Endothelial cell of umbilical vein (primary cell): ENCODE measurements at regions not wholly inside any gene's neighbourhood (a gene's known extent, or its start where the extent isn't known, plus 50 kb on each side); places are given as distances from the start of the nearest gene placed in this dataset.
A peak's percentile ranks its signal among the peaks of the same experiment; 100 is the strongest.

Experiments used
- BruUV-seq: library from RNA; stranded (reverse); fragments of 400-500 nt; replicated peaks from 2 replicates; lab custom pipeline; 2021; lab: Mats Ljungman, UMichigan
- CTCF ChIA-PET: fragments of 300-600, 350-600 bp; sonication (Branson Sonifier 250); formaldehyde crosslinking; loops from one replicate; lab custom pipeline; 2021; ENCODE audit warnings: antibody characterized with exemption, inconsistent platforms; lab: Charles Lee
- POLR2A ChIA-PET: fragments of 300-600, 350-600 bp; sonication (Branson Sonifier 250); formaldehyde crosslinking; loops from one replicate; lab custom pipeline; 2021; ENCODE audit warnings: antibody characterized with exemption, inconsistent platforms; lab: Charles Lee
- DNase-seq: peaks from one replicate; pipeline ENCODE4 v3.0.0-alpha.2; 2011; ENCODE audit warnings: low read depth, low spot score
- FAIRE-seq: peaks from 2 replicates; lab custom pipeline; 2011; peaks lifted over from hg19 to GRCh38; lab: Jason Lieb, UNC
- H2AFZ ChIP-seq: 2 replicates; pipeline ENCODE4 v1.6.0; 2012; ENCODE audit warnings: low read depth, low read length, control low read depth, inconsistent platforms
- H3K27ac ChIP-seq: 2 replicates; pipeline ENCODE4 v1.5.1; 2011; ENCODE audit warnings: low read depth, mild to moderate bottlenecking, control low read depth, low read length, moderate library complexity; ENCODE audit not compliant: insufficient read depth
- H3K27me3 ChIP-seq, 2 experiments: 2 replicates each; pipeline versions ENCODE4 v1.6.0 to v1.6.1; 2011; ENCODE audit warnings: low read length in 2 of 2, mixed read lengths in 1 of 2; ENCODE audit not compliant: control insufficient read depth in 2 of 2, insufficient read depth in 2 of 2
- H3K36me3 ChIP-seq, 2 experiments: 2 replicates in 1 of 2; 3 replicates in 1 of 2; pipeline ENCODE4 v1.5.1; 2011; ENCODE audit warnings: low read length in 2 of 2, mild to moderate bottlenecking in 1 of 2, moderate library complexity in 1 of 2; ENCODE audit not compliant: control insufficient read depth in 2 of 2, insufficient read depth in 2 of 2; ENCODE audit errors: extremely low read depth in 1 of 2
- H3K4me1 ChIP-seq: 3 replicates; pipeline ENCODE4 v1.5.1; 2011; ENCODE audit warnings: mild to moderate bottlenecking, low read length; ENCODE audit not compliant: control insufficient read depth, insufficient read depth; ENCODE audit errors: extremely low read depth
- H3K4me2 ChIP-seq: 2 replicates; pipeline ENCODE4 v1.6.1; 2011; ENCODE audit warnings: low read length, control low read depth, mixed read lengths; ENCODE audit not compliant: insufficient read depth
- H3K4me3 ChIP-seq, 3 experiments: fragments of 200-600 bp in 1 of 3; sonication (generic), shearing (Covaris generic) in 1 of 3; replicated peaks in 1 of 3; 2 replicates each; pipeline ENCODE4 v1.5.1; 2011 to 2016; ENCODE audit warnings: control low read depth in 3 of 3, low read length in 3 of 3, mild to moderate bottlenecking in 2 of 3, inconsistent platforms in 1 of 3, low read depth in 1 of 3, moderate library complexity in 1 of 3; ENCODE audit not compliant: insufficient read depth in 1 of 3
- H3K79me2 ChIP-seq: 2 replicates; pipeline ENCODE4 v1.6.0; 2012; ENCODE audit warnings: low read length, inconsistent platforms; ENCODE audit not compliant: control insufficient read depth, insufficient read depth
- H3K9ac ChIP-seq: replicated peaks from 2 replicates; pipeline ENCODE3; 2011; ENCODE audit warnings: low read length, control low read depth; ENCODE audit not compliant: insufficient read depth; ENCODE audit errors: extremely low read depth
- H3K9me1 ChIP-seq: replicated peaks from 3 replicates; pipeline ENCODE4 v1.6.0; 2011; ENCODE audit warnings: mild to moderate bottlenecking, low read length; ENCODE audit not compliant: control insufficient read depth, insufficient read depth; ENCODE audit errors: extremely low read depth
- H3K9me3 ChIP-seq: replicated peaks from 2 replicates; pipeline ENCODE4 v1.5.1; 2012; ENCODE audit warnings: low read length, inconsistent platforms; ENCODE audit not compliant: control insufficient read depth, insufficient read depth
- H4K20me1 ChIP-seq: replicated peaks from 2 replicates; pipeline ENCODE3; 2011; ENCODE audit warnings: mild to moderate bottlenecking, low read length; ENCODE audit not compliant: control insufficient read depth, insufficient read depth; ENCODE audit errors: extremely low read depth
- EZH2 ChIP-seq: IDR thresholded peaks from 2 replicates; pipeline ENCODE4 v1.6.1; 2012; ENCODE audit warnings: borderline replicate concordance, low read depth, mild to moderate bottlenecking, moderate library complexity, low read length, inconsistent platforms; ENCODE audit not compliant: severe bottlenecking
- FOS ChIP-seq: IDR thresholded peaks from 2 replicates; pipeline ENCODE4 v1.6.1; 2011; ENCODE audit warnings: mild to moderate bottlenecking, low read length, moderate library complexity, borderline replicate concordance; ENCODE audit not compliant: insufficient read depth
- JUN ChIP-seq: IDR thresholded peaks from 2 replicates; pipeline ENCODE4 v1.6.1; 2011; ENCODE audit warnings: borderline replicate concordance, low read depth; ENCODE audit not compliant: insufficient read length, insufficient read depth
- POLR2A ChIP-seq: IDR thresholded peaks from 2 replicates; pipeline ENCODE4 v1.6.1; 2012; ENCODE audit warnings: low read depth, mild to moderate bottlenecking, control low read depth, low read length
- dilution Hi-C: fragments of 300-500 bp; cut with MboI; formaldehyde crosslinking; loops from one replicate; pipeline ENCODE4 v1.15.0; 2019; ENCODE audit warnings: low sequenced_read_pairs; ENCODE audit not compliant: extremely low pct_ligation_motif_present
- intact Hi-C: fragments of 100-400 bp; cut with micrococcal nuclease; formaldehyde crosslinking; loops from one replicate; pipeline ENCODE4 v1.10.0; 2022

DNA sequence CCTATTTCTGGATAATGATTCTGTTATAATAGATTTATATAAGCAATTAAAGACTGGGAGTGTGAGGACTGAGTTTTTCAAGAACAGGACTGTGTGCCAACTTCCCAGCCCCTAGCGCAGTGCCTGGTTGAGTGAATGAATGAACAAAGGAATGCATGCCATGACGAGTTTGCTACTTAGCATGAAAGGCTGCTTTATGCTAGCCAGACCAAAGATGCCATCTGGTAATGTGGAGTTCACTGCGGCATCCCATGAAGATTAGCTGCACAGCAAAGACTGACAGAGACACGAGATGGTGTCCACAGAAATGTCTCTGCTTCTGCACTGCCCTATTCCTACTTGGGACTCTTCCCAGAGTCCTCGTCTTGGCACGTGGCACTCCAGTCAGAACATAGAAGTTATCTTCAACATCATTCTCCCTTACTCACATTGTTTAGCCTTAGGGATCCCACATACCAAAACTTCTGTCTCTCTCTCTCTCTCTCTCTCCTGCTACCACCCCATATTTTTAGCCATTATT lies 283.9 kb upstream of the CTNNB1 start:
- dilution Hi-C loops, result no loop called here
- POLR2A ChIA-PET, result no interaction called here
- no peak overlapping the region for H2AFZ ChIP-seq

DNA sequence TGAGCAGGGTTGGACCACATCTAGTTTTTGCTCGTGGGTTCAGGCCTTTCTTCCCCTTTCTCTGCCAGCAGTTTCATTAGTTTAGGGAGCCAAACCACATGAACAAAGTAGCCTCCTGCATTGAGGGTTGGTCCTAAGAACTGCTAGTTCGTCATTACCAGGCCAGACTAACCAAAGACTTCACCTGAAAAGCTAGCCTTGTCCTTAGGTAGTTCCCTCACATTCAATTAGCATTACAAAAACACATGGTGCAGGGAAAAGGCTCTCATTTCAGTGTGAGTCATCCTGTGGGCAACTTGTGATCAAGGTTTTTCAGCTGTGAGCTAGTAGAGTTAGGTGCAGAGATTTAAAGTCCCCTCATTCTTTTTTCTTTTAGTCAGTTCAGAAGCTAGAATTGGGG lies 279.3 kb upstream of the CTNNB1 start:
- no peaks in the 10 kb centered on the region for H3K79me2 ChIP-seq
- intact Hi-C loops, result loop anchor here (2.0 to 5.0 kb wide), 4 partner anchors 55 to 962 kb away; no protein-coding TSS in a partner anchor
- POLR2A ChIA-PET, result no interaction called here

More for the DNA sequence above, 283.9 kb upstream of the CTNNB1 start:
- TF ChIP-seq POLR2A (no peak), FOS (no peak)
- Histone ChIP-seq H3K36me3 (no peaks in the 10 kb centered on the region), H3K27ac (no peak overlapping the region), H3K4me3 (no peak overlapping the region), H3K9me1 (no peaks in the 10 kb centered on the region), H3K4me1 (no peaks in the 10 kb centered on the region), H3K4me2 (no peak overlapping the region), H4K20me1 (no peaks in the 10 kb centered on the region), H3K27me3 (no peaks in the 10 kb centered on the region), H3K9ac (no peak overlapping the region), H3K9me3 (no peaks in the 10 kb centered on the region), H3K79me2 (no peaks in the 10 kb centered on the region)
- no TSS peak for BruUV-seq
- intact Hi-C loops, result no loop called here
- FAIRE-seq, result no peak
- CTCF ChIA-PET, result no interaction called here
- no peak for DNase-seq

More for the DNA sequence above, 279.3 kb upstream of the CTNNB1 start:
- FAIRE-seq, result no peak
- no peak overlapping the region for H3K4me3 ChIP-seq
- H3K27me3 ChIP-seq, result no peaks in the 10 kb centered on the region
- TF ChIP-seq EZH2 (no peak), JUN (peak; percentile 9), FOS (peak; percentile 60)
- H3K9me3 ChIP-seq, result no peaks in the 10 kb centered on the region
- dilution Hi-C loops, result no loop called here
- H3K36me3 ChIP-seq, result no peaks in the 10 kb centered on the region
- CTCF ChIA-PET, result interaction anchor here (1.2 to 1.9 kb wide), 3 partner anchors 10 to 283 kb away, joined by 3 to 6 read pairs (median 4); no protein-coding TSS in a partner anchor
- peaks cover 4% of the 10 kb centered on the region for H3K4me1 ChIP-seq
- no peak overlapping the region for H3K4me2 ChIP-seq
- H4K20me1 ChIP-seq, result no peaks in the 10 kb centered on the region
- no peak overlapping the region for H2AFZ ChIP-seq
- no TSS peak for BruUV-seq
- no peak overlapping the region for H3K9ac ChIP-seq
- H3K9me1 ChIP-seq, result no peaks in the 10 kb centered on the region
- no peak for DNase-seq
- no peak overlapping the region for H3K27ac ChIP-seq
